ENCODE measurements at regions not wholly inside any gene's neighbourhood (a gene's known extent, or its start where the extent isn't known, plus 50 kb on each side); places are given as distances from the start of the nearest gene placed in this dataset.

GRCh38 chr18:76167845-76168621 is 327.0 kb downstream of the ZNF516 start:
- no peak overlapping the region for H3K4me3 ChIP-seq (ENCODE audit: low read length in 3 of 3)
- no peaks in the 10 kb centered on the region for H3K4me1 ChIP-seq (ENCODE audit: control insufficient read depth in 3 of 3, insufficient read depth in 3 of 3, low read length in 3 of 3)
- H3K9ac ChIP-seq (ENCODE audit: low read depth in 1 of 3, low read length in 3 of 3) = no peak overlapping the region
- no peaks in the 10 kb centered on the region for H3K36me3 ChIP-seq (ENCODE audit: control insufficient read depth in 3 of 3, insufficient read depth in 3 of 3, low read length in 3 of 3)
- peaks cover 0 to 4% (median 0%) of the 10 kb centered on the region in 3 donors for H3K27me3 ChIP-seq (ENCODE audit: control insufficient read depth in 3 of 3, insufficient read depth in 3 of 3, low read length in 3 of 3)
- H3K27ac ChIP-seq (ENCODE audit: low read depth, low read length) = no peak overlapping the region
- no peaks in the 10 kb centered on the region for H3K9me3 ChIP-seq (ENCODE audit: control insufficient read depth in 3 of 3, low read length in 3 of 3)

GRCh38 chr18:76167410-76167809 is 327.6 kb downstream of the ZNF516 start:
- Histone ChIP-seq H3K36me3 (ENCODE audit: control insufficient read depth in 3 of 3, insufficient read depth in 3 of 3, low read length in 3 of 3) (no peaks in the 10 kb centered on the region), H3K27me3 (ENCODE audit: control insufficient read depth in 3 of 3, insufficient read depth in 3 of 3, low read length in 3 of 3) (peaks cover 0 to 4% (median 0%) of the 10 kb centered on the region in 3 donors)

GRCh38 chr18:76162886-76163285 is 332.2 kb downstream of the ZNF516 start:
- Histone ChIP-seq H3K27me3 (ENCODE audit: control insufficient read depth in 3 of 3, insufficient read depth in 3 of 3, low read length in 3 of 3) (no peaks in the 10 kb centered on the region), H3K9me3 (ENCODE audit: control insufficient read depth in 3 of 3, low read length in 3 of 3) (no peaks in the 10 kb centered on the region), H3K4me3 (ENCODE audit: low read length in 3 of 3) (no peak overlapping the region), H3K4me1 (ENCODE audit: control insufficient read depth in 3 of 3, insufficient read depth in 3 of 3, low read length in 3 of 3) (no peaks in the 10 kb centered on the region), H3K9ac (ENCODE audit: low read depth in 1 of 3, low read length in 3 of 3) (no peak overlapping the region), H3K36me3 (ENCODE audit: control insufficient read depth in 3 of 3, insufficient read depth in 3 of 3, low read length in 3 of 3) (no peaks in the 10 kb centered on the region), H3K27ac (ENCODE audit: low read depth, low read length) (no peak overlapping the region)

More at GRCh38 chr18:76167410-76167809, 327.6 kb downstream of the ZNF516 start:
- Histone ChIP-seq H3K9me3 (ENCODE audit: control insufficient read depth in 3 of 3, low read length in 3 of 3) (no peaks in the 10 kb centered on the region), H3K27ac (ENCODE audit: low read depth, low read length) (no peak overlapping the region), H3K4me1 (ENCODE audit: control insufficient read depth in 3 of 3, insufficient read depth in 3 of 3, low read length in 3 of 3) (no peaks in the 10 kb centered on the region), H3K9ac (ENCODE audit: low read depth in 1 of 3, low read length in 3 of 3) (no peak overlapping the region), H3K4me3 (ENCODE audit: low read length in 3 of 3) (no peak overlapping the region)

- H3K27me3 ChIP-seq (ENCODE audit: control insufficient read depth in 3 of 3, insufficient read depth in 3 of 3, low read length in 3 of 3) = no peaks in the 10 kb centered on the region
- no peak overlapping the region for H3K4me3 ChIP-seq (ENCODE audit: low read length in 3 of 3)
- H3K9me3 ChIP-seq (ENCODE audit: control insufficient read depth in 3 of 3, low read length in 3 of 3) = no peaks in the 10 kb centered on the region
- no peak overlapping the region for H3K27ac ChIP-seq (ENCODE audit: low read depth, low read length)
- no peaks in the 10 kb centered on the region for H3K4me1 ChIP-seq (ENCODE audit: control insufficient read depth in 3 of 3, insufficient read depth in 3 of 3, low read length in 3 of 3)
- H3K36me3 ChIP-seq (ENCODE audit: control insufficient read depth in 3 of 3, insufficient read depth in 3 of 3, low read length in 3 of 3) = no peaks in the 10 kb centered on the region
- H3K9ac ChIP-seq (ENCODE audit: low read depth in 1 of 3, low read length in 3 of 3) = no peak overlapping the region
Observed at GRCh38 chr18:76161983-76162382, 333.1 kb downstream of the ZNF516 start.

- H3K27me3 ChIP-seq (ENCODE audit: control insufficient read depth in 3 of 3, insufficient read depth in 3 of 3, low read length in 3 of 3) = no peaks in the 10 kb centered on the region
- no peak overlapping the region for H3K9ac ChIP-seq (ENCODE audit: low read depth in 1 of 3, low read length in 3 of 3)
- no peak overlapping the region for H3K27ac ChIP-seq (ENCODE audit: low read depth, low read length)
- H3K9me3 ChIP-seq (ENCODE audit: control insufficient read depth in 3 of 3, low read length in 3 of 3) = no peaks in the 10 kb centered on the region
- H3K4me3 ChIP-seq (ENCODE audit: low read length in 3 of 3) = no peak overlapping the region
- no peaks in the 10 kb centered on the region for H3K4me1 ChIP-seq (ENCODE audit: control insufficient read depth in 3 of 3, insufficient read depth in 3 of 3, low read length in 3 of 3)
- no peaks in the 10 kb centered on the region for H3K36me3 ChIP-seq (ENCODE audit: control insufficient read depth in 3 of 3, insufficient read depth in 3 of 3, low read length in 3 of 3)
Observed at GRCh38 chr18:76153691-76154090, 341.4 kb downstream of the ZNF516 start.

- Histone ChIP-seq H3K36me3 (ENCODE audit: control insufficient read depth in 3 of 3, insufficient read depth in 3 of 3, low read length in 3 of 3) (no peaks in the 10 kb centered on the region), H3K9ac (ENCODE audit: low read depth in 1 of 3, low read length in 3 of 3) (no peak overlapping the region), H3K4me1 (ENCODE audit: control insufficient read depth in 3 of 3, insufficient read depth in 3 of 3, low read length in 3 of 3) (no peaks in the 10 kb centered on the region), H3K9me3 (ENCODE audit: control insufficient read depth in 3 of 3, low read length in 3 of 3) (no peaks in the 10 kb centered on the region), H3K4me3 (ENCODE audit: low read length in 3 of 3) (no peak overlapping the region), H3K27me3 (ENCODE audit: control insufficient read depth in 3 of 3, insufficient read depth in 3 of 3, low read length in 3 of 3) (no peaks in the 10 kb centered on the region), H3K27ac (ENCODE audit: low read depth, low read length) (no peak overlapping the region)
Observed at GRCh38 chr18:76149734-76150133, 345.3 kb downstream of the ZNF516 start.

- H3K27ac ChIP-seq (ENCODE audit: low read depth, low read length) = no peak overlapping the region
- no peaks in the 10 kb centered on the region for H3K36me3 ChIP-seq (ENCODE audit: control insufficient read depth in 3 of 3, insufficient read depth in 3 of 3, low read length in 3 of 3)
- no peaks in the 10 kb centered on the region for H3K4me1 ChIP-seq (ENCODE audit: control insufficient read depth in 3 of 3, insufficient read depth in 3 of 3, low read length in 3 of 3)
- no peaks in the 10 kb centered on the region for H3K27me3 ChIP-seq (ENCODE audit: control insufficient read depth in 3 of 3, insufficient read depth in 3 of 3, low read length in 3 of 3)
- no peak overlapping the region for H3K4me3 ChIP-seq (ENCODE audit: low read length in 3 of 3)
- no peaks in the 10 kb centered on the region for H3K9me3 ChIP-seq (ENCODE audit: control insufficient read depth in 3 of 3, low read length in 3 of 3)
- no peak overlapping the region for H3K9ac ChIP-seq (ENCODE audit: low read depth in 1 of 3, low read length in 3 of 3)
Observed at GRCh38 chr18:76149284-76149683, 345.8 kb downstream of the ZNF516 start.

- H3K27ac ChIP-seq (ENCODE audit: low read depth, low read length) = no peak overlapping the region
- H3K9me3 ChIP-seq (ENCODE audit: control insufficient read depth in 3 of 3, low read length in 3 of 3) = no peaks in the 10 kb centered on the region
- H3K36me3 ChIP-seq (ENCODE audit: control insufficient read depth in 3 of 3, insufficient read depth in 3 of 3, low read length in 3 of 3) = no peaks in the 10 kb centered on the region
Observed at GRCh38 chr18:76145521-76146376, 349.3 kb downstream of the ZNF516 start.

GRCh38 chr18:76144844-76145243 is 350.2 kb downstream of the ZNF516 start:
- no peak overlapping the region for H3K9ac ChIP-seq (ENCODE audit: low read depth in 1 of 3, low read length in 3 of 3)
- H3K4me1 ChIP-seq (ENCODE audit: control insufficient read depth in 3 of 3, insufficient read depth in 3 of 3, low read length in 3 of 3) = no peaks in the 10 kb centered on the region
- H3K9me3 ChIP-seq (ENCODE audit: control insufficient read depth in 3 of 3, low read length in 3 of 3) = no peaks in the 10 kb centered on the region
- no peak overlapping the region for H3K4me3 ChIP-seq (ENCODE audit: low read length in 3 of 3)
- H3K27ac ChIP-seq (ENCODE audit: low read depth, low read length) = no peak overlapping the region
- no peaks in the 10 kb centered on the region for H3K27me3 ChIP-seq (ENCODE audit: control insufficient read depth in 3 of 3, insufficient read depth in 3 of 3, low read length in 3 of 3)
- H3K36me3 ChIP-seq (ENCODE audit: control insufficient read depth in 3 of 3, insufficient read depth in 3 of 3, low read length in 3 of 3) = no peaks in the 10 kb centered on the region

More at GRCh38 chr18:76145521-76146376, 349.3 kb downstream of the ZNF516 start:
- no peaks in the 10 kb centered on the region for H3K4me1 ChIP-seq (ENCODE audit: control insufficient read depth in 3 of 3, insufficient read depth in 3 of 3, low read length in 3 of 3)
- no peak overlapping the region for H3K9ac ChIP-seq (ENCODE audit: low read depth in 1 of 3, low read length in 3 of 3)
- no peaks in the 10 kb centered on the region for H3K27me3 ChIP-seq (ENCODE audit: control insufficient read depth in 3 of 3, insufficient read depth in 3 of 3, low read length in 3 of 3)
- H3K4me3 ChIP-seq (ENCODE audit: low read length in 3 of 3) = no peak overlapping the region

- Histone ChIP-seq H3K27ac (ENCODE audit: low read depth, low read length) (no peak overlapping the region), H3K36me3 (ENCODE audit: control insufficient read depth in 3 of 3, insufficient read depth in 3 of 3, low read length in 3 of 3) (no peaks in the 10 kb centered on the region), H3K4me1 (ENCODE audit: control insufficient read depth in 3 of 3, insufficient read depth in 3 of 3, low read length in 3 of 3) (no peaks in the 10 kb centered on the region), H3K4me3 (ENCODE audit: low read length in 3 of 3) (no peak overlapping the region), H3K27me3 (ENCODE audit: control insufficient read depth in 3 of 3, insufficient read depth in 3 of 3, low read length in 3 of 3) (no peaks in the 10 kb centered on the region), H3K9ac (ENCODE audit: low read depth in 1 of 3, low read length in 3 of 3) (no peak overlapping the region), H3K9me3 (ENCODE audit: control insufficient read depth in 3 of 3, low read length in 3 of 3) (no peaks in the 10 kb centered on the region)
Observed at GRCh38 chr18:76142611-76143010, 352.4 kb downstream of the ZNF516 start.
